DMS 273 (cell line): ENCODE measurements at regions not wholly inside any gene's neighbourhood (a gene's known extent, or its start where the extent isn't known, plus 50 kb on each side); places are given as distances from the start of the nearest gene placed in this dataset.

Experiments used
- DNase-seq: peaks from one replicate; lab custom pipeline; 2025; ENCODE audit not compliant: unreplicated experiment; lab: John Stamatoyannopoulos, UW

- DNase-seq, result no peak
Observed at GRCh38 chr4:136461533-136461932, 1070.8 kb downstream of the PCDH18 start.

- no peak for DNase-seq
Observed at GRCh38 chr4:136458326-136458725, 1074.0 kb downstream of the PCDH18 start.

GRCh38 chr4:136457577-136457976 lies 1074.7 kb downstream of the PCDH18 start:
- DNase-seq, result no peak

- no peak for DNase-seq
Observed at GRCh38 chr4:136457004-136457403, 1075.3 kb downstream of the PCDH18 start.

- DNase-seq, result no peak
Observed at GRCh38 chr4:136443006-136443405, 1089.3 kb downstream of the PCDH18 start.

GRCh38 chr4:136442447-136442846 lies 1089.8 kb downstream of the PCDH18 start:
- no peak for DNase-seq

GRCh38 chr4:136441629-136442282 lies 1090.5 kb downstream of the PCDH18 start:
- no peak for DNase-seq

- DNase-seq, result no peak
Observed at GRCh38 chr4:136438645-136439044, 1093.6 kb downstream of the PCDH18 start.

- peak; percentile 0 for DNase-seq
Observed at GRCh38 chr4:136424052-136424451, 1108.2 kb downstream of the PCDH18 start.

GRCh38 chr4:136414981-136415380 lies 1117.3 kb downstream of the PCDH18 start:
- no peak for DNase-seq

GRCh38 chr4:136412708-136413107 lies 1119.6 kb downstream of the PCDH18 start:
- no peak for DNase-seq

- DNase-seq, result no peak
Observed at GRCh38 chr4:136400829-136401228, 1131.5 kb downstream of the PCDH18 start.

GRCh38 chr4:136395212-136395722 lies 1137.0 kb downstream of the PCDH18 start:
- DNase-seq, result no peak

GRCh38 chr4:136392576-136392975 lies 1139.7 kb downstream of the PCDH18 start:
- DNase-seq, result no peak

GRCh38 chr4:136390824-136391223 lies 1141.5 kb downstream of the PCDH18 start:
- peak; percentile 2 for DNase-seq

- DNase-seq, result no peak
Observed at GRCh38 chr4:136383082-136383481, 1149.2 kb downstream of the PCDH18 start.

GRCh38 chr4:136371231-136371630 lies 1161.1 kb downstream of the PCDH18 start:
- DNase-seq, result no peak

- DNase-seq, result no peak
Observed at GRCh38 chr4:136369073-136369472, 1163.2 kb downstream of the PCDH18 start.

GRCh38 chr4:136357556-136357955 lies 1174.7 kb downstream of the PCDH18 start:
- DNase-seq, result peak; percentile 1

- peak; percentile 22 for DNase-seq
Observed at GRCh38 chr4:136355970-136356369, 1176.3 kb downstream of the PCDH18 start.

GRCh38 chr4:136343340-136343739 lies 1189.0 kb downstream of the PCDH18 start:
- no peak for DNase-seq

- no peak for DNase-seq
Observed at GRCh38 chr4:136342666-136343065, 1189.6 kb downstream of the PCDH18 start.

- DNase-seq, result no peak
Observed at GRCh38 chr4:136337216-136337615, 1195.1 kb downstream of the PCDH18 start.
